Adrenal gland (tissue), 9 donors: ENCODE measurements at regions not wholly inside any gene's neighbourhood (a gene's known extent, or its start where the extent isn't known, plus 50 kb on each side); places are given as distances from the start of the nearest gene placed in this dataset.
A peak's percentile ranks its signal among the peaks of the same experiment; 100 is the strongest.
"Not testable (repeated sequence)": the region's sequence is repeated elsewhere in the genome, so short reads cannot be mapped to it uniquely, and the experiment has no call there.

Experiments used
- DNase-seq, 7 donors: peaks; one replicate each; pipeline ENCODE4 v3.0.0-alpha.2; 2019 to 2020
- H3K27ac ChIP-seq, 5 donors: fragments of 200-600 bp; sonication (generic) in 4 of 5; 1 replicate in 3 of 5; 2 replicates in 2 of 5; pipeline versions ENCODE4 v1.5.1 to v1.8.0; 2016 to 2020; ENCODE audit warnings: mild to moderate bottlenecking in 1 of 5
- H3K27me3 ChIP-seq: fragments of 200-600 bp; 2 replicates; pipeline ENCODE4 v1.8.0; 2021
- H3K36me3 ChIP-seq, 2 donors: fragments of 200-600 bp; replicated peaks in 1 of 2; 1 replicate in 1 of 2; 2 replicates in 1 of 2; pipeline versions ENCODE4 v1.5.1 to v1.8.0; 2018 to 2022
- H3K4me1 ChIP-seq, 2 donors: fragments of 200-600 bp; replicated peaks in 1 of 2; 1 replicate in 1 of 2; 2 replicates in 1 of 2; pipeline versions ENCODE4 v1.5.1 to v1.8.0; 2018 to 2021
- H3K4me3 ChIP-seq, 4 donors: fragments of 200-600 bp; sonication (generic) in 3 of 4; one replicate each; pipeline ENCODE4 v1.5.1; 2016 to 2018
- H3K9me3 ChIP-seq, 3 donors: fragments of 200-600 bp; sonication (generic) in 1 of 3; replicated peaks in 1 of 3; 1 replicate in 2 of 3; 2 replicates in 1 of 3; pipeline versions ENCODE4 v1.5.1 to v1.8.0; 2016 to 2021
- CTCF ChIP-seq, 6 experiments: fragments of 450-650 bp in 4 of 6; fragments of 200-600 bp in 2 of 6; sonication (generic) in 1 of 6; IDR thresholded peaks; 1 replicate in 5 of 6; 2 replicates in 1 of 6; pipeline versions ENCODE4 v1.5.1 to v1.8.0; 2016 to 2021; ENCODE audit warnings: antibody characterized with exemption in 6 of 6, mild to moderate bottlenecking in 2 of 6, moderate library complexity in 1 of 6
- POLR2A ChIP-seq, 2 donors: fragments of 450-650 bp; IDR thresholded peaks; one replicate each; pipeline ENCODE4 v1.6.1; 2017; ENCODE audit warnings: antibody characterized with exemption in 2 of 2, mild to moderate bottlenecking in 2 of 2, moderate library complexity in 1 of 2
- WGBS, 4 donors: extraction: QIAGEN DNeasy Blood & Tissue Kit in 2 of 4; methylation state at CpG; one replicate each; pipeline versions ENCODE4 v1.1.5 to v1.1.7; 2013 to 2017; 5-methylcytosine and 5-hydroxymethylcytosine counted together
- intact Hi-C, 2 donors: fragments of 100-400 bp; cut with DNase I; formaldehyde crosslinking; loops; one replicate each; pipeline versions ENCODE4 v1.14.1 to v1.15.0; 2022 to 2023
- donor health status: healthy with polysubstance abuse.
- donor health status: Bipolar disorder and iron deficiency.
- donor health status: DM: yes; HTN: yes; CAD: no.
- donor health status: DM: no; HTN: no; CAD: no.
- donor health status: DM: no; HTN: no; CAD: no.

- Histone ChIP-seq H3K27ac (peak overlapping the region in 2 of 5 donors; percentile 6 to 56), H3K4me1 (peaks cover 0 to under 1% of the 10 kb centered on the region in 2 donors), H3K9me3 (no peaks in the 10 kb centered on the region), H3K36me3 (no peaks in the 10 kb centered on the region), H3K4me3 (no peak overlapping the region), H3K27me3 (no peaks in the 10 kb centered on the region)
- TF ChIP-seq CTCF (IDR thresholded peaks at IDR 0.05) = no peak
- TF ChIP-seq POLR2A (IDR thresholded peaks at IDR 0.05) = no peak
- intact Hi-C loops = no loop called here
- WGBS, 4 donors = 44 to 54% (median 47%) methylated on average over 5 of the region's 5 CpGs
- DNase-seq = peak; percentile 39 to 82 (median 57)
These were observed 74.8 kb upstream of the TOP1 start for GRCh38 chr20:40953856-40954255.

GRCh38 chr20:40954521-40955165 lies 74.0 kb upstream of the TOP1 start:
- Histone ChIP-seq H3K27me3 (no peaks in the 10 kb centered on the region), H3K4me1 (no peaks in the 10 kb centered on the region), H3K9me3 (no peaks in the 10 kb centered on the region), H3K4me3 (no peak overlapping the region), H3K36me3 (no peaks in the 10 kb centered on the region), H3K27ac (no peak overlapping the region)
- intact Hi-C loops = no loop called here
- WGBS, 4 donors = 94 to 98% (median 96%) methylated on average over 10 of the region's 10 CpGs
- peak in 1 of 7 donors; percentile 33 for DNase-seq
- TF ChIP-seq CTCF (IDR thresholded peaks at IDR 0.05) = no peak
- no peak for TF ChIP-seq POLR2A (IDR thresholded peaks at IDR 0.05)

GRCh38 chr20:40955326-40955725 lies 73.3 kb upstream of the TOP1 start:
- intact Hi-C loops = no loop called here
- Histone ChIP-seq H3K4me3 (no peak overlapping the region), H3K9me3 (no peaks in the 10 kb centered on the region), H3K27ac (no peak overlapping the region), H3K36me3 (no peaks in the 10 kb centered on the region), H3K4me1 (no peaks in the 10 kb centered on the region), H3K27me3 (no peaks in the 10 kb centered on the region)
- TF ChIP-seq CTCF (IDR thresholded peaks at IDR 0.05) (no peak), POLR2A (IDR thresholded peaks at IDR 0.05) (no peak)
- WGBS, 4 donors = 100% methylated on average over 2 of the region's 2 CpGs
- peak in 1 of 7 donors; percentile 9 for DNase-seq

- H3K27ac ChIP-seq, intact Hi-C loops, H3K4me3 ChIP-seq, H3K4me1 ChIP-seq, H3K9me3 ChIP-seq, H3K36me3 ChIP-seq, H3K27me3 ChIP-seq: not testable (repeated sequence)
- 83 to 94% (median 92%) methylated on average over 8 of the region's 8 CpGs for WGBS, 4 donors
- peak in 1 of 7 donors; percentile 15 for DNase-seq
These were observed 72.8 kb upstream of the TOP1 start for GRCh38 chr20:40955826-40956225.
